ENCODE measurements at regions not wholly inside any gene's neighbourhood (a gene's known extent, or its start where the extent isn't known, plus 50 kb on each side); places are given as distances from the start of the nearest gene placed in this dataset.
A peak's percentile ranks its signal among the peaks of the same experiment; 100 is the strongest.
"Not testable (repeated sequence)": the region's sequence is repeated elsewhere in the genome, so short reads cannot be mapped to it uniquely, and the experiment has no call there.

DNA sequence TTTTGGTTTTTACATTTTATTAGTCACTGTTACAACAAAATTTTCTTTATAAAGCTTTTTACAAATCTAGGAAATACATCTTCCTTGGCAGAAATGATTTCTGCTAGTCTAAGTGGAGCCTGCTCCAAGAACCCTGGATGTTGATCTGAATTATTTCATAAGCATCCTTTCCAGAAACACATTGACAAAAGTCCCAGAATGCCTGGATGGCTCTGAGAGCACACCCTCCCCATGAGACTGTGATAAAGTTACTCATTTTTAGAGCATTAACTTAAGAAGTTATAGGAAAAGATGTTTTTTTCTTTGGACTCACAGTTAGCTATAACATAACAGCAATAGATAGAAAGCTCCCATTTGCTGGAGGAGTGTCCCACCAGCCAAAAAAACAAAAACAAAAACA is 559.6 kb upstream of the SPRY2 start:
- no peak for FAIRE-seq

DNA sequence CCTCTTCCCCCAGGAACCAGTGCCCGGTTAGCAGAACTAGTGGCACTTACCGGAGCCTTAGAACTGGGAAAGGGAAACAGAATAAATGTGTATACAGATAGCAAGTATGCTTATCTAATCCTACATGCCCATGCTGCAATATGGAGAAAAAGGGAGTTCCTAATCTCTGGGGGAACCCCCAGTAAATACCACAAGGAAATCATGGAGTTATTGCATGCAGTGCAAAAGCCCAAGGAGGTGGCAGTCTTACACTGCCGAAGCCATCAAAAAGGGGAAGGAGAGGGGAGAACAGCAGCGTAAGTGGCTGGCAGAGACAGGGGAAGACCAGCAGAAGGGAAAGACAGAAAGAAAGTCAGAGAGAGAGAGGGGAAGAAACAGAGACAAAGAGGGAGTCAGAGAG is 556.7 kb upstream of the SPRY2 start:
- not testable (repeated sequence) for FAIRE-seq

DNA sequence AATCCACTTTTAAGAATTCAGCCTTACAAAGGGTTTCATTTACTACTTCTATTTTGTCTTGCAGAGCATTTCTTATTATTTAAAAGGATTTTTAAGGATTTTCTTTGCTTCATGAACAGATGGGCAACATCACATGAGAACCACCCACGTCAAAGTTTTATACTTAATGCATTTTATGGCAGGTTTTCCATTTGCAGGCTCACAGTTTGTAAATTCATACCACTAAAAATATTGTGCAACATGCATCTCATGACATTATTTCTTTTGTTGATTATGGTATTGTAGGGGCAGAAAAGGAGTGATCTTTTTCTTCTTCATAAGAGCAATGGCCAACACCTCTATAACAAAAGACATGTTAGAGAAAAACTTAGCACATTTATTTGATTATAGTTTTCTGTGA is 554.0 kb upstream of the SPRY2 start:
- FAIRE-seq: no peak

DNA sequence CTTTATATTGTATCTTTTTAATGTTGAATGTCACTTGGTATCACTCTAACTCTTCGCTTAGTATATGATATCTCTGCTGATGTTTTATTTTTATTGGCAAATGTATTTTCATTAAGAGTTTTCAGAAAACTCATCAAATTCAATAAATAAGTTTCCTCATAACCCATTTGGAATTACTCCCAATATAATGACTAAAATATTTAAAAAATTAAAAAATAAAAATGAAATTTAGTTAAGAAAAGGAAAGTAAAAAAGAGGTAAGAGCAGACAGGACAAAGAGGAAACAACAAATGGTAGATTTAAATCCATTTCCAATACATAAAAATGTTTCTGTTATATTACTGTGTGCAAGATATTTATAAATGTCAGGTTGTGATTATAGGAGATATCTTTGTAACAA is 548.9 kb upstream of the SPRY2 start:
- FAIRE-seq: no peak

DNA sequence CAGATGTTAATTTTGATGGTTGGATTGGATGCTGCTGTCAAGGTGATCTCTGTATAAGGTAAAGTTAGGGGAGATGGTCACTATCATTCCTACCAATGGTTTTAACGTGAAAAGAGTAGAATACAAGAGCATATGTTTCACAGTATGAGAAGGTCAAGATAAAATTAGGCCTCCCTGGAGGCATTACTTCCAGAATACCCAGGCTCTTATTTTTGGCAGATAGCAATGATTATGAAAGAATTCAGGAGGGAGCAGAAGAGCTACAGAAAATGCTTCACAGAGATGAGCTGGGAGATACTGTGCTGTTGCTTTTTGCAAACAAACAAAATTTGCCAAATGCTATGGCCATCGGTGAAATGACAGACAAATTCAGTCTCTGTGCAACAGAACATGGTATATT is 547.5 kb upstream of the SPRY2 start:
- no peak for FAIRE-seq

DNA sequence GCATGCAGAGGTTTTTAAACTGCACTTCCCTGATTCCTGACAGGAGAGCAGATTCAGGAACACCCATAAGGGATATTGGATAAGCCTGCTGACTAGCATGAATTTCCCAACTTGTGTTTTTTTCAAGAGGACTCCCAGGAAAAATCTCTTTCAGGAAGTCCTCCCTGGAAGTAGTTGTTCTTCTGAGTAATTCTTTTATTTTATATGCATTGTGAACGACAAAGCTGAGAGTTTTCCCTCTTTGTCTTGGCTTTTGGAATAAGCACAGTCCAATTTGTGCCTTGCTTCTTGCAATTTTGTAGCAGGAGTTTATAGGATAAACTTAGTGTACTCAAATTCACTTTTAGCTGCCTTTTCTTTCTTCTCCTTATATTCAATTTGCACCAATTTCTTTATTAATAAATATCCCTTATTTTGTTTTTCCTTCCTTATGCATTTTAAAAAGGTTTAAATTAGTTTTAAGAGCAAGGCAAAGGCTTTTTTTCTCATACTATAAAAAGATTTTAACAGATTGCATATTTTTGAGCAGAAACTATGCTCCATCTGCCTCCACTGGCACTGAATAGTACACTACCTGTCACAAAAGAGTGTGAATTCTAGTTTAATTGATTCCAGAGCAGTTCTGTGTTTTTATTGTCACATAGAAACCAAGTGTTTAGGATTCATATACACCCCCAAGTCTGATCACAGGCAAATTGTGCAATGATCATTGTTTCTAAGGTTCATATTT is 543.3 kb upstream of the SPRY2 start:
- no peak for FAIRE-seq

DNA sequence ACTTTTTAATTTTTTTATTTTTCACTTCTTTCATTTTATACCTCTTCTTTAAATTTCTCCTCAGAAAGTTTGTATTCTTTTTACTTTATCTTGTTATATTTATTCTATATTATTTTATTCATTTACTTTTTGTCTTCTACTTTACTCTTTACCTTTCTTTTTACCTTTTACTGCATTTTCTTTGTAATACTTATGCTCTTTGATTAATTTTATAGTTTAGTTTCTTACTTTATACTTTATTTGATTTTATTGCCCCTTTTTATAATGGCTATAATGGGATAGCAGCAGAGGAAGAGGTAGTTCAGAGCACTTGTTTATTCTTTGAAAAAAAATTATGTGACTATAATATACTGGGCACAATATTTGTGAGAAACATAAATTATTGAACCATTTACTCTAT is 542.6 kb upstream of the SPRY2 start:
- FAIRE-seq: peak; percentile 86

DNA sequence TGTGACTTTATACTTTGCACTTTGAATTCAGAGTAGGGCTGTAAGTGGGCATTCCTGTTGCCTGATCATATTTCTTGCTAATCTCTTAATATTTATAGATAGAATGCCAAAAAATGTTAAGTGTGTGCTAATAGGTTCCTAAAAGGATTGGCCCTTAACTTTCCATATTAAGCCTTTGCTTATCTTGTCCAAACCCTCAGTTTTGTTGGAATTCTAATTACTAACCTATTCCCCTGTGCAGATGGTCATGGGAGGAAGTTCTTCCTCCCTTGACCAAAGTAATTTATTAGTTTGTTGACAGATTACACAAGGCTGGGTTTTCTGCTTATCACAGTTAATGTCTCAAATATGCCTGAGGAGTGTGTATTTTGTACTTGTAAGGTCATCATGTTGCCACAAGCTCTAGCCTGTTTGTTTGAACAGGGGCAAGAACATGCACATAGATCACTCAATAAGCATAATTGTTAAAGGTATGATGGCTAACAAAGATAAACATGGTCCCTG is 541.1 kb upstream of the SPRY2 start:
- no peak for FAIRE-seq

DNA sequence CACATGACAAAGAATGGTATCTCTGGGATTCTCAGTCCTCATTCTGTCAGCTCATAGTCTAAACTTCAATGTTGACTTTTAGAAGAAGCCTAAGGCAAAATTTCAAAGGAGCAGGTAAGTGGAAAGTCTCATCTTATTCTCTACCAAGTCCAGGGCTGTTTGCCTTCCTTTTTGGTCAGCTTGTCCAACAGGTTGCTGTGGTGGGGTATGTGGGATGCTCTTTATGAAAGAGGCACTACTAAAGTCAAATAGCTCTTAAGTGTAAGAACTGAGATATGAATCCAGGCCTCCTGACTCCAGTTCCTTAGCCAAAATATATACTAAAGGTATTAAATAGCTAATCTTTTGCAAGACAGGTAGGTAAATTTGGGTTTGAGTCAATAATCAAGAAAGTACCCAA is 540.6 kb upstream of the SPRY2 start:
- FAIRE-seq: no peak

DNA sequence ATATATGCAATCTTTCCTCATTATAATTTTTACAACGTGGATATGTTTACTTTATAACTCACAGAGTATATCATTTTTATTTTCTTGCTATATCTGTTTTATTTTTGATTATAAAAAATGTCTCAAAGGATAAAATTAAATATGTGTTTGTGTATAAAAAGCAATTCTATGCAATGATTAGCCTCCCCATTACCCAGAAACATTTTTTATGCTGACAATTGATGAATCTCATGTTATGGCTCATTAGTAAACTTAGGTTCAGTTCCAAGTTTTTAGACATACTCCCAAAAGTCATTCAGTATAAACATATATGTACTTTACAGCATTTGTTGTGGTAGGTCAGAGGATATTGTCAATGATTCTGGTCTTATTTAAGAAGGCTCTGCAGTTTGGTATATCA is 540.1 kb upstream of the SPRY2 start:
- FAIRE-seq: no peak

DNA sequence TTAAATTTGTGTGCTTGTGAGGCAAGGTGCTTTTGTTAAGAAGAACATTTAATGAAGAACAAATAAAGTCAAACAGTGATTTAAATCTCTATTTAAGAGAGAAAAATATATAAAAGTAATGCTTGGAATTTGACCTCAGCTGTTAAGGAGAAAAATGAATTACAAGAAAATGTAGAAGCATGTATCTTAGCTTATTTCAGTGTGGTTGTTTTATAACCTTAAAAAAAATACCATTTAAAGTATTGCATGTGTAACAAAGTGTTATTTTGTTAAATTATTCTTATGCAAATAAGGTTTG is 537.0 kb upstream of the SPRY2 start:
- FAIRE-seq: no peak

DNA sequence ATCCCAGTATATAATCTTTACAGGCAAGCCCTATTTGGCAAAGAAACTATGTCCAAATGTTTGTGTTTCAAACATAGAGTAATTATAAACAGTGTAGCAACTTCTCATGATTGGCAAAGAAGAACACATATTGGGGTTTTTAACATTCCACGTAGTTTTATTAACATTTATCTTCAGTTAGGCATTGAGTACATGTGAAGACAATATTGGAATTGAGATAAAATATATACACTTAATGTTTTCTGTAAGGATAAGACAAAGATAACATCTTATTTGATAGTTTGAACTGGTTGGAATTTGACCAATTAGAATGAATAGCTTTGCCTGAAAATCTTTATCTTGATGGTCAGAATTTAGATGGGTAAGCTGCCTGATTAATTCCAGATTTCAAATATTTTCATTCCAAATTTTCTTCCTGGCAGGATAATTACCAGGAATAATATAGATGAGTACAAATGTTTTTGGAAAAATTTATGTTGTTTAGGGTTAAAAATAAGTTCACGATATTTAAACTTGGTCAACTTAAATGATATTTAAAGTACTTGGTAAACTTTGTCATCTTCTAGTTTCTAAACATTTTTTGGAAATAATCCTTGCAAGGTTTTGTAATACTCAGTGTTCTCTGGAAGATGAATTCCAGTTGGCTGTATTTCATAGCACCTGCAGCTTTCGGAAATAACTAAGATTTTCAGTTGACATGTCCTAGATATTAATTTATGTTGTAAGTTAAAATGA is 536.5 kb upstream of the SPRY2 start:
- FAIRE-seq: no peak

DNA sequence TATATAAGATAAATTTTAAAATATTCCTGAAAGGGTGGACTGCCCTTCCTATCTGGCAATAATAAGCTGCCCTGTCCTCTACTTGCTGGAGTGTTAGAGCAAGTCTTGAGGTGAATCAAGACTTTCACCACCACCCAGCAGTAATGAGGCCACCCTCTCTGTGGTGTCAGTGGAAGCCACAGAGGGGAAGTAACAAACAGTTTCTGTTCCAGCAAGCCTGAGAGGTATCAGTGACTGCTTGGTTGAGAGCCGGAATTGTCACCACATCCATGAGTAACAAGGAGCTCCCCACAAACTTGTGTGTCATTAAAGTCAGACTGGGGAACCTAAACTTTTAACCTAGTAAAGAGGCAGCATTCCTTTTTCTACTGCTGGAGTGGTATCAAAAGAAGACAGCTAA is 532.7 kb upstream of the SPRY2 start:
- no peak for FAIRE-seq

DNA sequence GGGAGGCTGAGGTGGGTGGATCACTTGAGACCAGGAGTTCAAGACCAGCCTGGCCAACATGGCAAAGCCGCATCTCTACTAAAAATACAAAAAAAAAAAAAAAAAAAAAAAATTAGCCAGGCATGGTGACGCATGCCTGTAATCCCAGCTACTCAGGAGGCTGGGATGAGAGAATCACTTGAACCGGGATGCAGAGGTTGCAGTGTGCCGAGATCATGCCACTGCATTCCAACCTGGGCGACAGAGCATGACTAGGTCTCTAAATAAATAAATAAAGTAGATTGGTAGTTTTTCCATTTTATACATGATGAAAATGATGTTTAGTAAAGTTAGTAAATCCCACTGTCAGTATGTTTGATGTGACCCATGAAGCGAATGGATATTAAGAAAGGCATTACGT is 531.0 kb upstream of the SPRY2 start:
- not testable (repeated sequence) for FAIRE-seq

DNA sequence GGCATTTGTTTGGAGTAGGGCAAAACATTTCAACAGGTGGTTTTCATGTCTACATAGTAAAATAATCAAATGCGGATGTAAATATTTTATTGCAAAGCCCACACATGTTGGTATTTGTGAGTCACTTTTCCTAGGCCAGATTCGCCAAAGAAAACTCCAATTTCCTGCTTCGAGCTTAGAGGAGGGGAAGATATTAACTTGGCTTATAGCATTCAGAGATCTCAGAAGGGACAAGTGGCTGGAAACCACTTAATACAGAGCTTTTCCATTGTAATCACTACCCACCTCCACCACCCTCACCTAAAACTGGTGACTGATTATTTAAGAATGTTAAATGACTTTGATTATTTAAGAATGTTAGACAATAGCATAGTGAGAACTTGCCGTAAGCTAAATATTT is 530.6 kb upstream of the SPRY2 start:
- FAIRE-seq: no peak

DNA sequence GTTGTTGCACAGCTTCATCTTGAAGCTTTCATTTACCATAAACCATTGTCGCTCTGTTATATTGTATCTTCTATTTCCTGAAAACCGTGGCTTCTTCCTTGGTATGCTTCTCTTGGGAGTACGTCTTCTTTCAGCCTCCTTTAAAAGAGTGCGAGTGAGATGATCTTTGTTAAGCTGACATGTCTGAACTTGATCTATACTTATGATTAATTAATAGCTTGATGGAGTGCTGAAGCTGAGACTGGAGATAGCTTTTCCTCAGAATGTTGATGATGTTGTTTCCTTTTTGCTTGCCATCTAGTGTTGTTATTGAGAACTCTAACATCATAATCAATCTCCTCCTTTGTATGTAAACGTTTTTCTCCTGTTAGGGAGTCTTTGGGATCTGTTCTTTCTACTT is 529.3 kb upstream of the SPRY2 start:
- FAIRE-seq: no peak

DNA sequence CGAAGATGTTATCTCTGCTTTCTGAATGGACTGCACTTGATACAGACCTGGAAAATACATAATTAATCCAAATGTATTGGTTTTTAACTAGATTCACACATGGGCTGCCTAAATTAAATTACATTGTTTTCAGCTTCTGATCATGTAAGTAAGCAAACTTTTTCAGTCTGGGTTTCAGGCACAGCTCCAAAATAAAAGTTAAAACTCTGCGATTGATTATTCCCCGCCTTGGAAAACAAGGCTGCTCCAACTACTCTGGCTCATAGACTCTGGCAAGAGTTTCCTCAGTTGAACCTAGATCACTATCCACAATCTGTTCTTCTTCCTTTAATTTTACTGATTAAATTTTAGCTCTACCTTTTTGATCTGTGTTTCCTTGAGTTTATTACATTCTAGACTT is 526.0 kb upstream of the SPRY2 start:
- FAIRE-seq: no peak

DNA sequence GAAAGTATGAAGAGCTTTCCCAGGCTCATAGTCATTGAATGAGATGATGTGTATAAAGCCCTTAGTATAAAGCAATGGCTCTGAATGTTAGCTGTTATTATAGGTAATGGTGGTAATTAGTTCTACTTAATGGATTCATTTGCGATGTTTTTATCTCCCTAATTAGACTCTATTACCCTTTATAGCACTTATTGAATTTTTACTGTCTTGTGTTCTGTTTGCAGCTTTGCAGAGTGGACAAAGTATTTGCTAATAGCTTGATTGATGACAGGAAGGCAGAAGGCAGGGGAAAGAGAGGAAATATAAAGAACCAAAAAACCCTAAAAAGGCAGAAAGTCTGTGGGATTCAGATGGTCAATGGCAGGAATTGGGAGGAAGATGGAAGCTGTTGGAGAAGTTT is 524.4 kb upstream of the SPRY2 start:
- FAIRE-seq: no peak

DNA sequence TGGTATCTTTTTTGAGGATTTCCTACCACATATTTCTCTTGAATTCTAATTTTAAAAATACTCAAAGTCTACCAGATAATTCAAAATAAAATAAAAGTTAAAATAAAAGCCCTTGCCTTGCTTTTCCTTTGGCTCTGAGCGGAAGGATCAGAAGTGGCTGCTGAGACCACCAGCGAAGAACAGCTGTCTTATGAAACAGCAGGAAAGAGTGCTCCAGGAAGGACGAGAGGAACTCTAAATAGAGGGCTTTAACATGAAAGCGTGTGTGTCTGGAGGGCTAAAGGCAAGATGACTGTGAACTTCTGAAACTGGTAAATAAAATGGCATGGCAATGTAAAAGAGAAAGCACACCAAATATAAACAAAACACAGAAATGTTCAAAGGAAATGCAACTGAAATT is 521.5 kb upstream of the SPRY2 start:
- FAIRE-seq: no peak

DNA sequence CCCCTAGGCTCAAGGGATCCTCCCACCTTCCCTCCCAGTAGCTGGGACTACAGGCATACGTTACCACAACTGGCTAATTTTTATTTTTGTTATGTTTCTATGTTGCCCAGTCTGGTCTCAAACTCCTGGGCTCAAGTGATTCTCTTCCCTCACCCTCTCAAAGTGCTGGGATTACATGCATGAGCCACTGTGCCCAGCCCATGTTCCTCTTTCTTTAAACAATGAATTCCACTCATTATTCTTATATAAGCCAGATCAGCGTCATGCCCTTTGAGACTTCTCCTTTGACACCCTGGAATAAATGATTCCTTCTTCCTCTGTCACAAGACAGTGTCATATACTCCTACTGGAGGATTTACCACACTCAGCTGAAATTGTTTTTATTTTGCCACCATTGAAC is 519.9 kb upstream of the SPRY2 start:
- no peak for FAIRE-seq

DNA sequence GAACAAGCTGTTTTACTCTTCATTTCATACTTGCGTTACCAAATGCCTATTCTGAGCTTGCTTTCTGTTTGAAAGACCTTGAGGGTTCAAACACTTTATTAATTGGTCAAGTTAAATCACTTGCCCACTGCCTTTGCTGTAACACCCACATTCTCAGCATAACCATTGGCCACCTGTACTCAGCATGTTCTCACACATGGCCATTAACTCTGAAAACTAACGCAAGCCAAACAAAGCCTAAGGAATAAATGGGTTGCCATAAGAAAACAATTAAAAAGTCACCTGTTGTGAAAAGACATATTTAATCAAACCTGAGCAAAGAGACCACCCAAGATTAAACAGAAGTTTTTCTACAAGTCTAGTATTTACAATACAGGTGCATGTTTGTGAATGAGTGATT is 517.2 kb upstream of the SPRY2 start:
- FAIRE-seq: no peak

DNA sequence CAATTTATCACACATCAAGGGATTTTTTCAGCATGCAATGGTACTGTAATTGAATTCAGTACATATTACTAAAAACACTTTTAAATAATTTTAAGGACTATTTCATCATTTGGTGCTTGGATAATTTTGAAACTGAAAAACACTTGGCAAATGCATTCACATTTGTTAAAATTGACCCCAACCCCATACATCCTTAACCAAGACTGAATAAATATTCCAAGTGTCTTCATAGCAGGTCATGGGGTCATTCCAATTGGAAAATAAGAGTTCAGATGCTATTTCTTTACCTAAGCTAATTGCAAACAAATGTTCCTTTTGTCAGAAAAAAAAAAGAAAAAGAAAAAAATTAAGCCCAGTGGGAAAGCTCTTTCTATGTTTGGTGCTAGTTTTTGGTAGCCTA is 516.4 kb upstream of the SPRY2 start:
- no peak for FAIRE-seq

DNA sequence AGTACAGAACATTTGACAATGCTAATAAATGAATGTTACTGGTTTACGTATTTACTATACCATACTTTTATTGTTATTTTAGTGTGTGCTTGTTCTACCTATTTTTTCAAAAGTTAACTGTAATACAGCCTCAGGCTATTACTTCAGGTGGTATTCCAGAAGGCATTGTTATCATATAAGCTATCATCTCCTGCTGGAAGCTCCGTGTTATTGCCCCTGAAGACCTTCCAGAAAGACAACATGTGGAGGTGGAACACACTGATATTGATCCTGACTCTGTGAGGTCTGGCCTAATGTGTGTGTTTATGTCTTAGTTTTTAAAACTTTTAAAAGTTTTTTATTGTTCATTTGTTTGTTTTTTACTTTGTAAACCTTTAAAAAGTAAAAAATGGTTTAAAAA is 509.8 kb upstream of the SPRY2 start:
- no peak for FAIRE-seq

DNA sequence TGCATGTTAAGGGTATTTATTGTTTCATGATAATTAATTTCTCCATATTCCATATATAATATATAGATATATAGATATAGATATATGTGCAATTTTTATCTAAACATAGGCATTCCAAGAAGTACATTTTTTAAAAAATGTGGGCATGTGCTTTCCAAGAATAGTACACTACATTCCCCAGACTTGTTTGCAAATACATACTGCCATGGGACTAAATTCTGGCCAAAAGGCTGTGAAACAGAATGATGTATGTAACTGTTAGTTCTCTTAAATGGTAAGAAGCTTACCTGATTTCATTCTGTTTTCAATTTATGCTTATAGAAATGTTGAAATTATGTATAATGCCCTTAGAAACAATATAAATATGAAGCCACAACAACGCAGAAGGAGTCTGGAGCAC is 503.2 kb upstream of the SPRY2 start:
- FAIRE-seq: no peak

DNA sequence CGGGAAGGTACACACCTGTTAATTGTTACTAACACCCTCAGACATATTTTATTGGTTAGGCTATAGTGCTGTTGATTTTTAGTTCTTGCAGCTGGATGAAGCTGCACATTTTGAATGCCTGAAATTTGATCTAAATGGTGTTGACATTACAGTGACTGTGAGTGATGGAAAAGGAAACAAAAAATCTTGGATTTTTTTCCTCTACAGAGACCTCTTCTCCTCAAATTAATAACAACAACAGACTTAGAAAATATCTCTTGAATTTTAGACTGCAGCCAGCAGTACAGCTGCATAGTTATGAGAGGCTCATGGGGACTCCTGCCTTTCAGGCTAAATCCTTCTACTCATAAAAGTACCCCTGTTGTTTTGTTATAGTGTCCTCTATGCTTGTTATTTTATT is 500.5 kb upstream of the SPRY2 start:
- no peak for FAIRE-seq

All from A204.1 (cell line).